ENCODE measurements at regions not wholly inside any gene's neighbourhood (a gene's known extent, or its start where the extent isn't known, plus 50 kb on each side); places are given as distances from the start of the nearest gene placed in this dataset.

- TF ChIP-seq ZNF134 (CRISPR knock-in tag; conservative IDR thresholded peaks at IDR 0.05) (no peak), GTF3C2 (IDR thresholded peaks at IDR 0.05; ENCODE audit: borderline replicate concordance, extremely low read depth, insufficient read length) (no peak), YY1 (IDR thresholded peaks at IDR 0.05; ENCODE audit: borderline replicate concordance in 1 of 3, control insufficient read depth in 1 of 3, extremely low read depth in 1 of 3, insufficient read depth in 3 of 3, insufficient read length in 1 of 3, insufficient replicate concordance in 2 of 3, low read depth in 1 of 3, low read length in 2 of 3) (no peak), SIN3B (IDR thresholded peaks at IDR 0.05; ENCODE audit: low read depth) (no peak), SMARCC2 (IDR thresholded peaks at IDR 0.05; ENCODE audit: low read depth) (no peak), TEAD1 (CRISPR knock-in tag; IDR thresholded peaks at IDR 0.05) (no peak), SMAD3 (CRISPR knock-in tag; conservative IDR thresholded peaks at IDR 0.05) (no peak)
- TF ChIP-seq, protein P1, sequence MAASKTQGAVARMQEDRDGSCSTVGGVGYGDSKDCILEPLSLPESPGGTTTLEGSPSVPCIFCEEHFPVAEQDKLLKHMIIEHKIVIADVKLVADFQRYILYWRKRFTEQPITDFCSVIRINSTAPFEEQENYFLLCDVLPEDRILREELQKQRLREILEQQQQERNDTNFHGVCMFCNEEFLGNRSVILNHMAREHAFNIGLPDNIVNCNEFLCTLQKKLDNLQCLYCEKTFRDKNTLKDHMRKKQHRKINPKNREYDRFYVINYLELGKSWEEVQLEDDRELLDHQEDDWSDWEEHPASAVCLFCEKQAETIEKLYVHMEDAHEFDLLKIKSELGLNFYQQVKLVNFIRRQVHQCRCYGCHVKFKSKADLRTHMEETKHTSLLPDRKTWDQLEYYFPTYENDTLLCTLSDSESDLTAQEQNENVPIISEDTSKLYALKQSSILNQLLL (CRISPR knock-in tag; IDR thresholded peaks at IDR 0.05; ENCODE audit: borderline replicate concordance), result no peak
Measured at GRCh38 chr5:130954336-130954735, 210.7 kb downstream of the HINT1 start (continued).
